Neuronal stem cell (in vitro differentiated cells): ENCODE measurements at regions not wholly inside any gene's neighbourhood (a gene's known extent, or its start where the extent isn't known, plus 50 kb on each side); places are given as distances from the start of the nearest gene placed in this dataset.
"Not testable (repeated sequence)": the region's sequence is repeated elsewhere in the genome, so short reads cannot be mapped to it uniquely, and the experiment has no call there.

Source experiments
- DNase-seq: peaks from one replicate; pipeline ENCODE4 v3.0.0-alpha.2; 2013; ENCODE audit warnings: low spot score
- H2AFZ ChIP-seq: one replicate; pipeline ENCODE4 v1.6.1; 2013; ENCODE audit warnings: mild to moderate bottlenecking, low read length, inconsistent platforms
- H2AK5ac ChIP-seq: 2 replicates; pipeline ENCODE4 v1.6.1; 2013; ENCODE audit warnings: low read depth, mild to moderate bottlenecking, inconsistent platforms, low read length, moderate library complexity, mixed read lengths
- H2BK120ac ChIP-seq: 2 replicates; pipeline ENCODE4 v1.6.1; 2013; ENCODE audit warnings: low read depth, mild to moderate bottlenecking, inconsistent platforms, low read length, moderate library complexity, mixed read lengths
- H2BK12ac ChIP-seq: one replicate; pipeline ENCODE4 v1.6.1; 2013; ENCODE audit warnings: low read length, inconsistent platforms
- H2BK15ac ChIP-seq: 2 replicates; pipeline ENCODE4 v1.6.1; 2013; ENCODE audit warnings: mild to moderate bottlenecking, low read length, inconsistent platforms, mixed read lengths
- H2BK5ac ChIP-seq: one replicate; pipeline ENCODE4 v1.6.1; 2013; ENCODE audit warnings: inconsistent platforms, mild to moderate bottlenecking, low read length, moderate library complexity
- H3K14ac ChIP-seq: one replicate; pipeline ENCODE4 v1.6.1; 2013; ENCODE audit warnings: low read length, inconsistent platforms
- H3K18ac ChIP-seq: 2 replicates; pipeline ENCODE4 v1.6.1; 2013; ENCODE audit warnings: low read length, inconsistent platforms
- H3K23ac ChIP-seq: 2 replicates; pipeline ENCODE4 v1.6.1; 2013; ENCODE audit warnings: low read depth, mild to moderate bottlenecking, mixed read lengths, low read length, inconsistent platforms; ENCODE audit not compliant: poor library complexity
- H3K27ac ChIP-seq: replicated peaks from 3 replicates; pipeline ENCODE4 v1.5.1; 2013; ENCODE audit warnings: low read length, inconsistent platforms
- H3K27me3 ChIP-seq, 3 experiments: 2 replicates each; pipeline ENCODE4 v1.6.1; 2013; ENCODE audit warnings: low read length in 3 of 3, mild to moderate bottlenecking in 2 of 3, inconsistent platforms in 1 of 3, low read depth in 1 of 3, mixed read lengths in 1 of 3, moderate library complexity in 1 of 3; ENCODE audit not compliant: control insufficient read depth in 3 of 3, insufficient read depth in 3 of 3
- H3K36me3 ChIP-seq, 2 donors: replicated peaks in 1 of 2; 2 replicates each; pipeline ENCODE4 v1.6.1; 2013; ENCODE audit warnings: low read length in 2 of 2; ENCODE audit not compliant: control insufficient read depth in 2 of 2, insufficient read depth in 2 of 2
- H3K4ac ChIP-seq: 2 replicates; pipeline ENCODE4 v1.6.1; 2013; ENCODE audit warnings: inconsistent platforms, mild to moderate bottlenecking, low read length, moderate library complexity
- H3K4me1 ChIP-seq, 2 donors: 1 replicate in 1 of 2; 2 replicates in 1 of 2; pipeline ENCODE4 v1.6.1; 2013; ENCODE audit warnings: low read length in 2 of 2, low read depth in 1 of 2; ENCODE audit not compliant: control insufficient read depth in 2 of 2, insufficient read depth in 1 of 2
- H3K4me2 ChIP-seq: one replicate; pipeline ENCODE4 v1.6.1; 2013; ENCODE audit warnings: mild to moderate bottlenecking, low read length, inconsistent platforms; ENCODE audit not compliant: insufficient read depth, poor library complexity, severe bottlenecking
- H3K4me3 ChIP-seq, 2 donors: 2 replicates each; pipeline ENCODE4 v1.5.1; 2013; ENCODE audit warnings: low read length in 2 of 2, mild to moderate bottlenecking in 2 of 2, inconsistent platforms in 1 of 2, moderate library complexity in 1 of 2
- H3K79me1 ChIP-seq: one replicate; pipeline ENCODE4 v1.6.1; 2013; ENCODE audit warnings: low read depth, mild to moderate bottlenecking, inconsistent platforms, low read length, moderate library complexity
- H3K9ac ChIP-seq: one replicate; pipeline ENCODE4 v1.6.1; 2013; ENCODE audit warnings: mild to moderate bottlenecking, low read depth, low read length, inconsistent platforms; ENCODE audit not compliant: poor library complexity
- H3K9me3 ChIP-seq, 2 donors: replicated peaks in 1 of 2; 2 replicates each; pipeline versions ENCODE3 to v1.6.1; 2013; ENCODE audit warnings: low read length in 2 of 2, mild to moderate bottlenecking in 2 of 2, inconsistent platforms in 1 of 2, low read depth in 1 of 2, mixed read lengths in 1 of 2, moderate library complexity in 1 of 2; ENCODE audit not compliant: control insufficient read depth in 2 of 2, insufficient read depth in 1 of 2
- H4K8ac ChIP-seq: one replicate; pipeline ENCODE4 v1.6.1; 2013; ENCODE audit warnings: low read depth, mild to moderate bottlenecking, inconsistent platforms, low read length, moderate library complexity
- H4K91ac ChIP-seq: one replicate; pipeline ENCODE4 v1.6.1; 2013; ENCODE audit warnings: low read length, low read depth, mild to moderate bottlenecking, inconsistent platforms; ENCODE audit not compliant: poor library complexity
- WGBS, 2 donors: extraction: QIAGEN DNeasy Blood & Tissue Kit; methylation state at CpG; one replicate each; pipeline ENCODE4 v1.1.7; 2013; ENCODE audit warnings: missing lambda C conversion rate in 2 of 2, mixed read lengths in 1 of 2; ENCODE audit not compliant: insufficient read length in 2 of 2, insufficient replicate concordance in 1 of 2; ENCODE audit errors: extremely low coverage in 2 of 2; 5-methylcytosine and 5-hydroxymethylcytosine counted together

DNA sequence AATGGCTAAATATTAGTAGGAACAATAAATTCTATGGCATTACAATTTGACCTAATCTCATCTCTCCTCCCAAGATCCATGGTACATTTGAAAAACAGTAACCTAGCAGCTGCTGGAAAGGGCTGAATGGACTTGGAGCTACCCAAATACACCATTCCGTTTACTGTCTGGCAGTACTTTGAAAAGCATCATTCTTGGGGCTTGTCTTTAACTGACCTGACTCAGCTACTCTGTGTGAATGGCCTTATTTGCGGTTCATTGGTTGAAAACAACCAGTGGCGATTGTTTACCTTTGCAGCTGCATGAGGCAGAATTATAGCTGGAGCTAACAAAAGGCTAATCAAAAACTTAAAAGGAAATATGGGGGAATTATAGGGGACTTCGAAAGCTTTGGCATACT, 311.2 kb upstream of the MCTP2 start:
- H3K14ac ChIP-seq = no peak overlapping the region
- no peak overlapping the region for H3K23ac ChIP-seq
- no peaks in the 10 kb centered on the region for H3K36me3 ChIP-seq
- H3K79me1 ChIP-seq = no peaks in the 10 kb centered on the region
- H3K4ac ChIP-seq = no peak overlapping the region
- H2AFZ ChIP-seq = no peak overlapping the region
- H2BK120ac ChIP-seq = no peak overlapping the region
- H3K9me3 ChIP-seq = peaks cover 0 to 5% of the 10 kb centered on the region in 2 donors
- H3K27ac ChIP-seq = no peak overlapping the region
- H2BK12ac ChIP-seq = no peak overlapping the region
- H2BK15ac ChIP-seq = no peak overlapping the region
- H4K91ac ChIP-seq = no peak overlapping the region
- H2BK5ac ChIP-seq = no peak overlapping the region
- WGBS, 2 donors = no CpG with 5 or more reads among the region's 4 CpGs
- no peak overlapping the region for H2AK5ac ChIP-seq
- H3K4me3 ChIP-seq = no peak overlapping the region
- DNase-seq = no peak
- H3K4me2 ChIP-seq = no peak overlapping the region
- peaks cover 3 to 8% of the 10 kb centered on the region in 2 donors for H3K4me1 ChIP-seq
- no peaks in the 10 kb centered on the region for H3K27me3 ChIP-seq
- no peak overlapping the region for H3K9ac ChIP-seq
- no peak overlapping the region for H3K18ac ChIP-seq
- no peak overlapping the region for H4K8ac ChIP-seq

GRCh38 chr15:93918801-93919200, 312.6 kb upstream of the MCTP2 start:
- H3K9me3 ChIP-seq, H2AK5ac ChIP-seq, H4K8ac ChIP-seq, H3K18ac ChIP-seq, H2BK5ac ChIP-seq, H3K27me3 ChIP-seq, H3K4ac ChIP-seq, H2BK12ac ChIP-seq, H4K91ac ChIP-seq, H3K4me2 ChIP-seq, H3K4me1 ChIP-seq, H3K4me3 ChIP-seq, DNase-seq, H3K14ac ChIP-seq, H3K79me1 ChIP-seq, H2BK15ac ChIP-seq, H3K23ac ChIP-seq, H3K36me3 ChIP-seq, H3K27ac ChIP-seq, H3K9ac ChIP-seq, H2BK120ac ChIP-seq: not testable (repeated sequence)
- H2AFZ ChIP-seq = peak overlapping the region; percentile 40
- no CpG with 5 or more reads among the region's 2 CpGs for WGBS, 2 donors

GRCh38 chr15:93917181-93917580, 314.2 kb upstream of the MCTP2 start:
- no peak overlapping the region for H2AK5ac ChIP-seq
- no peak overlapping the region for H2BK5ac ChIP-seq
- no peak overlapping the region for H4K8ac ChIP-seq
- no peak overlapping the region for H3K4ac ChIP-seq
- no peak overlapping the region for H3K18ac ChIP-seq
- H3K9ac ChIP-seq = no peak overlapping the region
- no CpG with 5 or more reads among the region's 1 CpG for WGBS, 2 donors
- H2BK120ac ChIP-seq = no peak overlapping the region
- no peak overlapping the region for H2BK15ac ChIP-seq
- no peaks in the 10 kb centered on the region for H3K27me3 ChIP-seq
- no peak for DNase-seq
- peaks cover 3 to 8% of the 10 kb centered on the region in 2 donors for H3K4me1 ChIP-seq
- no peak overlapping the region for H2BK12ac ChIP-seq
- no peak overlapping the region for H2AFZ ChIP-seq
- H3K4me3 ChIP-seq = no peak overlapping the region
- peaks cover 0 to under 1% of the 10 kb centered on the region in 2 donors for H3K9me3 ChIP-seq
- no peaks in the 10 kb centered on the region for H3K79me1 ChIP-seq
- H3K27ac ChIP-seq = no peak overlapping the region
- no peak overlapping the region for H3K23ac ChIP-seq
- no peaks in the 10 kb centered on the region for H3K36me3 ChIP-seq
- H3K4me2 ChIP-seq = no peak overlapping the region
- H4K91ac ChIP-seq = no peak overlapping the region
- H3K14ac ChIP-seq = no peak overlapping the region

DNA sequence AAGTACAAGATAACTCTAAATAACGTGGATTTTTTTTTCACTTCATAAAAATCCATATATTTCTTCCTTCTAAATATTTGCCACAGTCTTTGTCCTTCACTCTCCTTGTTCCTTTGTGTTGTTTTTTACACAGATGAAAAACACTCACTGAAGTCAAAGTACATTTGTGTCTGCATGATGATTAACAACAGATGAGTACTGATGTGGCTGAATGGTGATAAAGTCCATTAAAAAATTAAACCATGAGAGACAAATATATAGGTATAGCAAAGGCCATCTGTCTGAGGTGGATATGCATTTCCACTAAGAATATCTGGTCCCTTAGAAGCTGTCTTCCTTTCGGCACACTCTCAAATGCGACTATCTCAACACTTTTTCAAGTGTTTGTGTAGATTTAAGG, 317.5 kb upstream of the MCTP2 start:
- Histone ChIP-seq H3K18ac (no peak overlapping the region), H2AFZ (no peak overlapping the region), H3K79me1 (no peaks in the 10 kb centered on the region), H3K4ac (no peak overlapping the region), H3K27ac (no peak overlapping the region), H2BK15ac (no peak overlapping the region), H3K23ac (no peak overlapping the region), H4K91ac (no peak overlapping the region), H3K4me2 (no peak overlapping the region), H3K4me1 (peaks cover 0 to 3% of the 10 kb centered on the region in 2 donors), H3K9me3 (no peaks in the 10 kb centered on the region), H2AK5ac (no peak overlapping the region), H3K9ac (no peak overlapping the region), H2BK120ac (no peak overlapping the region), H3K27me3 (no peaks in the 10 kb centered on the region), H3K4me3 (no peak overlapping the region), H2BK5ac (no peak overlapping the region), H3K36me3 (no peaks in the 10 kb centered on the region), H3K14ac (no peak overlapping the region), H2BK12ac (no peak overlapping the region), H4K8ac (no peak overlapping the region)
- DNase-seq = no peak
- WGBS, 2 donors = 100% methylated on average over 1 of the region's 3 CpGs; no CpG with 5 or more reads in 1 of the 2 donors
